ENCODE measurements at regions not wholly inside any gene's neighbourhood (a gene's known extent, or its start where the extent isn't known, plus 50 kb on each side); places are given as distances from the start of the nearest gene placed in this dataset.

DNA sequence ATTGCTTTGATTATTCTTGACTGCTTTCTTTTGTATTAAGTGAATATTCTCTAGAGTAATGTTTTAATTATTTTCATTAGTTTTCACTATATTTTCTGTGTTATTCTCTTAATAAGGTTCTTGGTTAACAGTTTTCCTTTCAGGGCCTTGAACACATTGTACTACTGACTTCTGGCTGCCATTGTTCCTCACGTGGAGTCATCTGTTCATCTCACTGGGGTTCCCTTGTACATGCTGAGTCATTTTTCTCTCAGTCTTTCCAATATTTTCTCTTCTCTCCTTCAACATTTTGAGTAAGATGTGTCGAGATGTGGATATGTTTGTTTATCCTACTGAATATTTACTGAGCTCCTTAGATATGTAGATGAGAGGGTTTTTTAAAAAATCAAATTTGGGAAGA is 400.7 kb downstream of the TCERG1L start:
- no peak overlapping the region for H3K27ac ChIP-seq (replicated peaks)
- no peak for TF ChIP-seq GABPA (IDR thresholded peaks at IDR 0.05; ENCODE audit: low read depth)
- no peak for DNase-seq (ENCODE audit: low read depth in 1 of 2, low spot score in 1 of 2)
- no peaks in the 10 kb centered on the region for H3K27me3 ChIP-seq (ENCODE audit: insufficient read depth, poor library complexity, severe bottlenecking)
- H3K4me3 ChIP-seq (replicated peaks; ENCODE audit: insufficient read depth, low read length): no peak overlapping the region

DNA sequence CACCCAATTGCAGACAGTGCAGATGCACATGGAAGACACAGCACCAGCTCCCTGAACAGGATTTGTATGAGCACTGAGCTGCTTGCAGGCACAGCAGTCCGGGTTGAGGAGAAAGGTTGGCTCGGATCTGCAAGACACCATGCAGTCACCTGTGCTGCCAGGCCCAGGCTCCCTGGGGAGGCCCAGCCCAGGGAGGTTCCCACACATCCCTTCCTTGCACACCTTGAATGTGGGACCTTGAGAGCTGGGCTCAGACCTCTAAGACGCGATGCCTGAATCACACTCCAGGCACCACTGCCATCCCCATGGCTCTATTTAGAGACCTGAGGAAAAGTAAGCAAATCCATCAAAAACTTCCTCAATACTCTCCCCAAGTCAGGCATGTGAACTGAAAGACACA is 397.7 kb downstream of the TCERG1L start:
- Histone ChIP-seq H3K27ac (replicated peaks) (no peak overlapping the region), H3K27me3 (ENCODE audit: insufficient read depth, poor library complexity, severe bottlenecking) (no peaks in the 10 kb centered on the region), H3K4me3 (replicated peaks; ENCODE audit: insufficient read depth, low read length) (no peak overlapping the region)
- no peak for DNase-seq (ENCODE audit: low read depth in 1 of 2, low spot score in 1 of 2)
- TF ChIP-seq, protein P1, sequence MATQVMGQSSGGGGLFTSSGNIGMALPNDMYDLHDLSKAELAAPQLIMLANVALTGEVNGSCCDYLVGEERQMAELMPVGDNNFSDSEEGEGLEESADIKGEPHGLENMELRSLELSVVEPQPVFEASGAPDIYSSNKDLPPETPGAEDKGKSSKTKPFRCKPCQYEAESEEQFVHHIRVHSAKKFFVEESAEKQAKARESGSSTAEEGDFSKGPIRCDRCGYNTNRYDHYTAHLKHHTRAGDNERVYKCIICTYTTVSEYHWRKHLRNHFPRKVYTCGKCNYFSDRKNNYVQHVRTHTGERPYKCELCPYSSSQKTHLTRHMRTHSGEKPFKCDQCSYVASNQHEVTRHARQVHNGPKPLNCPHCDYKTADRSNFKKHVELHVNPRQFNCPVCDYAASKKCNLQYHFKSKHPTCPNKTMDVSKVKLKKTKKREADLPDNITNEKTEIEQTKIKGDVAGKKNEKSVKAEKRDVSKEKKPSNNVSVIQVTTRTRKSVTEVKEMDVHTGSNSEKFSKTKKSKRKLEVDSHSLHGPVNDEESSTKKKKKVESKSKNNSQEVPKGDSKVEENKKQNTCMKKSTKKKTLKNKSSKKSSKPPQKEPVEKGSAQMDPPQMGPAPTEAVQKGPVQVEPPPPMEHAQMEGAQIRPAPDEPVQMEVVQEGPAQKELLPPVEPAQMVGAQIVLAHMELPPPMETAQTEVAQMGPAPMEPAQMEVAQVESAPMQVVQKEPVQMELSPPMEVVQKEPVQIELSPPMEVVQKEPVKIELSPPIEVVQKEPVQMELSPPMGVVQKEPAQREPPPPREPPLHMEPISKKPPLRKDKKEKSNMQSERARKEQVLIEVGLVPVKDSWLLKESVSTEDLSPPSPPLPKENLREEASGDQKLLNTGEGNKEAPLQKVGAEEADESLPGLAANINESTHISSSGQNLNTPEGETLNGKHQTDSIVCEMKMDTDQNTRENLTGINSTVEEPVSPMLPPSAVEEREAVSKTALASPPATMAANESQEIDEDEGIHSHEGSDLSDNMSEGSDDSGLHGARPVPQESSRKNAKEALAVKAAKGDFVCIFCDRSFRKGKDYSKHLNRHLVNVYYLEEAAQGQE (IDR thresholded peaks at IDR 0.05; ENCODE audit: insufficient replicate concordance, low read depth): no peak
- TF ChIP-seq GABPA (IDR thresholded peaks at IDR 0.05; ENCODE audit: low read depth) (no peak), POLR2AphosphoS5 (IDR thresholded peaks at IDR 0.05; ENCODE audit: low read depth) (no peak), SPI1 (IDR thresholded peaks at IDR 0.05; ENCODE audit: borderline replicate concordance, low read depth) (no peak)
- TF ChIP-seq, protein P2, sequence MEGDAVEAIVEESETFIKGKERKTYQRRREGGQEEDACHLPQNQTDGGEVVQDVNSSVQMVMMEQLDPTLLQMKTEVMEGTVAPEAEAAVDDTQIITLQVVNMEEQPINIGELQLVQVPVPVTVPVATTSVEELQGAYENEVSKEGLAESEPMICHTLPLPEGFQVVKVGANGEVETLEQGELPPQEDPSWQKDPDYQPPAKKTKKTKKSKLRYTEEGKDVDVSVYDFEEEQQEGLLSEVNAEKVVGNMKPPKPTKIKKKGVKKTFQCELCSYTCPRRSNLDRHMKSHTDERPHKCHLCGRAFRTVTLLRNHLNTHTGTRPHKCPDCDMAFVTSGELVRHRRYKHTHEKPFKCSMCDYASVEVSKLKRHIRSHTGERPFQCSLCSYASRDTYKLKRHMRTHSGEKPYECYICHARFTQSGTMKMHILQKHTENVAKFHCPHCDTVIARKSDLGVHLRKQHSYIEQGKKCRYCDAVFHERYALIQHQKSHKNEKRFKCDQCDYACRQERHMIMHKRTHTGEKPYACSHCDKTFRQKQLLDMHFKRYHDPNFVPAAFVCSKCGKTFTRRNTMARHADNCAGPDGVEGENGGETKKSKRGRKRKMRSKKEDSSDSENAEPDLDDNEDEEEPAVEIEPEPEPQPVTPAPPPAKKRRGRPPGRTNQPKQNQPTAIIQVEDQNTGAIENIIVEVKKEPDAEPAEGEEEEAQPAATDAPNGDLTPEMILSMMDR (IDR thresholded peaks at IDR 0.05; ENCODE audit: insufficient read depth, low read length): no peak

DNA sequence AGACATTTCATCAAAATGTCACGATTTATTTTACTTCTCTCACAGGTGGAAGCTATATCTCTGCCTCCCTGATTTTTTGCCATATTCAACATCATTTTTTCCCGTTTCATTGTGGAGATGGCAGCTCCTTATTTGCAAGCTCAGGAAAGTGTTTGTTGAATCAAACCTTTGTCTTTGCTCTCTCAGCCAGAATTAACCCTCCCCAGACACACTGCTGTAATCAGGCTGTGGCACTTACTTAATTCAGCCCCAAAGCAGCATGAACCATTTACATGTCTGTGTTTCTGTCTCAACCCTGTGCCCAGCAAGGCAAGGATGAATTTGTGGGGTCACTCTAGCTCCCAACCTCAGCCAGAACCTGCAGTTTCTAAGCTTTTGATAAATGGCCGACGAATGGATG is 397.2 kb downstream of the TCERG1L start:
- no peak overlapping the region for H3K27ac ChIP-seq (replicated peaks)
- H3K4me3 ChIP-seq (replicated peaks; ENCODE audit: insufficient read depth, low read length): no peak overlapping the region
- H3K27me3 ChIP-seq (ENCODE audit: insufficient read depth, poor library complexity, severe bottlenecking): no peaks in the 10 kb centered on the region
- no peak for DNase-seq (ENCODE audit: low read depth in 1 of 2, low spot score in 1 of 2)
- no peak for TF ChIP-seq POLR2AphosphoS5 (IDR thresholded peaks at IDR 0.05; ENCODE audit: low read depth)
- TF ChIP-seq GABPA (IDR thresholded peaks at IDR 0.05; ENCODE audit: low read depth): no peak

DNA sequence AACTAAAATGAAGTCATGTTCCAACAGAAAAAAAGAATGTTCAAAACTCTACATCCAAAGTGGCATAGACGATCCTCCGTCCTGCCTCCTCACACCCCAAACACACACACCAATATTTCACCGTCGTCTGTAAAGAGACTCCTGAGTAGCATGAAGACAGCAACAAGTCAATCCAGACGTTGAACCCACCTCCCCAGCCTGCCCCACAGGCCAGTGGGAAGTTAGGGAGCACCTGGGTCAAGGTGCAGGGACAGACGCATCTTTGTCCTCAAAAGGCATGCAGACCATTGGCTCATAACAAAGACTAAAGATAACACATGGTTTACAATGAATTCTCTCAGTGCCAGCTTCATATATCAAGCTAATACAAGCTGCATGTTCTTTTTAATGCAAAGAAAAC is 396.5 kb downstream of the TCERG1L start:
- DNase-seq (ENCODE audit: low read depth in 1 of 2, low spot score in 1 of 2): no peak
- no peaks in the 10 kb centered on the region for H3K27me3 ChIP-seq (ENCODE audit: insufficient read depth, poor library complexity, severe bottlenecking)
- no peak for TF ChIP-seq SPI1 (IDR thresholded peaks at IDR 0.05; ENCODE audit: borderline replicate concordance, low read depth)
- no peak for TF ChIP-seq POLR2AphosphoS5 (IDR thresholded peaks at IDR 0.05; ENCODE audit: low read depth)
- TF ChIP-seq, protein P2 (IDR thresholded peaks at IDR 0.05; ENCODE audit: insufficient read depth, low read length): no peak
- TF ChIP-seq GABPA (IDR thresholded peaks at IDR 0.05; ENCODE audit: low read depth): no peak
- TF ChIP-seq, protein P1 (IDR thresholded peaks at IDR 0.05; ENCODE audit: insufficient replicate concordance, low read depth): no peak
- no peak overlapping the region for H3K4me3 ChIP-seq (replicated peaks; ENCODE audit: insufficient read depth, low read length)
- no peak overlapping the region for H3K27ac ChIP-seq (replicated peaks)

DNA sequence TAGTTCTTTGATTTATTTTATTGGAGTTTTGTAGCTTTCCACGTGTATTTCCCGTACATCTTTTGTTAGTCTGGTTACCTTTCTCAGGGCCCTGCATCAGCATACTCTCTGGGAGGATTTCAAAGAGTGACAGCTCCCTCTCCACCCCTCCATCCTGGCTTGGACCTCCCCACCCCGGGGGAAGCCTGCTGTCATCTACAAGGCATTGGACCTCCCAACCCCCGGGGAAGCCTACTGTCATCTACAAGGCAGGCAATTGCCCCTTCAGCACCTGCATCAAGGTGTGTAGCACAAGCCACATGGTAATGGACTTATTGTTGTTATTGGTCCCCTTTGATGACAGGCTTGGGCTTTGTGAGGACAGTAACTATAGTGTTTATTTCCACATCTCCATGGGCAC is 390.1 kb downstream of the TCERG1L start:
- Histone ChIP-seq H3K27ac (replicated peaks) (no peak overlapping the region), H3K4me3 (replicated peaks; ENCODE audit: insufficient read depth, low read length) (no peak overlapping the region), H3K27me3 (ENCODE audit: insufficient read depth, poor library complexity, severe bottlenecking) (no peaks in the 10 kb centered on the region)
- DNase-seq (ENCODE audit: low read depth in 1 of 2, low spot score in 1 of 2): no peak
- TF ChIP-seq SPI1 (IDR thresholded peaks at IDR 0.05; ENCODE audit: borderline replicate concordance, low read depth) (no peak), POLR2AphosphoS5 (IDR thresholded peaks at IDR 0.05; ENCODE audit: low read depth) (no peak), GABPA (IDR thresholded peaks at IDR 0.05; ENCODE audit: low read depth) (no peak)
- TF ChIP-seq, protein P1 (IDR thresholded peaks at IDR 0.05; ENCODE audit: insufficient replicate concordance, low read depth): no peak
- TF ChIP-seq, protein P2 (IDR thresholded peaks at IDR 0.05; ENCODE audit: insufficient read depth, low read length): no peak
